Calu3 (cell line): ENCODE measurements at regions not wholly inside any gene's neighbourhood (a gene's known extent, or its start where the extent isn't known, plus 50 kb on each side); places are given as distances from the start of the nearest gene placed in this dataset.
"Not testable (repeated sequence)": the region's sequence is repeated elsewhere in the genome, so short reads cannot be mapped to it uniquely, and the experiment has no call there.

Source experiments
- BruUV-seq: library from RNA; stranded (reverse); fragments of 400-500 nt; replicated peaks from 2 replicates; lab custom pipeline; 2021; lab: Mats Ljungman, UMichigan
- CTCF ChIA-PET: fragments of 300-600 bp; sonication (Branson Sonifier 250); formaldehyde crosslinking; loops from one replicate; lab custom pipeline; 2022; ENCODE audit warnings: antibody characterized with exemption; lab: Charles Lee
- DNase-seq: peaks from one replicate; pipeline ENCODE4 v3.0.0; 2022
- H3K27ac Mint-ChIP-seq: one replicate; pipeline ENCODE4 v1.8.0; 2022; ENCODE audit warnings: mixed read lengths; ENCODE audit not compliant: unreplicated experiment
- H3K27me3 Mint-ChIP-seq: one replicate; pipeline ENCODE4 v1.8.0; 2022; ENCODE audit warnings: mixed read lengths; ENCODE audit not compliant: unreplicated experiment
- H3K36me3 Mint-ChIP-seq: one replicate; pipeline ENCODE4 v1.8.0; 2022; ENCODE audit warnings: mild to moderate bottlenecking, moderate library complexity, mixed read lengths; ENCODE audit not compliant: insufficient read depth, unreplicated experiment
- H3K4me1 Mint-ChIP-seq: one replicate; pipeline ENCODE4 v1.8.0; 2022; ENCODE audit warnings: mild to moderate bottlenecking, low read depth, mixed read lengths; ENCODE audit not compliant: unreplicated experiment
- H3K4me3 Mint-ChIP-seq: one replicate; pipeline ENCODE4 v1.8.0; 2022; ENCODE audit warnings: mild to moderate bottlenecking, low read depth, moderate library complexity, mixed read lengths; ENCODE audit not compliant: unreplicated experiment
- H3K9me3 Mint-ChIP-seq: one replicate; pipeline ENCODE4 v1.8.0; 2022; ENCODE audit warnings: low read depth, mixed read lengths; ENCODE audit not compliant: unreplicated experiment
- CTCF ChIP-seq: fragments of 200-600 bp; IDR thresholded peaks from one replicate; pipeline ENCODE4 v1.8.0; 2022; ENCODE audit warnings: antibody characterized with exemption; ENCODE audit not compliant: unreplicated experiment
- intact Hi-C: fragments of 100-400 bp; cut with micrococcal nuclease; formaldehyde crosslinking; loops from one replicate; pipeline ENCODE4 v1.10.0; 2022; ENCODE audit not compliant: unreplicated experiment

DNA sequence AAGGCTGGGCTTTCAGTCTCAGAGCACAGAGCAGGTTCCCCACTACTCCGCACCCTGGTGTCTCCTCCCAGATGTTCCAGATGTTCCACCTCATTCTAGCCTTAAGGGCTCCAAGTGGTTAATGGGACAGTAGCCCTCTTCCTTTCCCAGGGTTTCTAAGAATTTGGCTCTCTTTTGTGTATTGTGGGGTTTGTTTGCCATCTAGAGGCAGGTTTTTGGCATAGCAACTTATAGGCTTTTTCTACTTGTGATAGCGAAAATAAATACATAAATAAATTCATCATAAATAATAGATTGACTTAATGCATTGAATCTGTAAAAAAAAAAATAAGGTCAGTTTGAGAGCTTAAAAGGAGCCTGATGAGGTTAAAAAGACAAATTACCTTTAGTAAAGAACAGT, 86.1 kb upstream of the XKR3 start:
- peak; percentile 19 for TF ChIP-seq CTCF
- BruUV-seq, intact Hi-C loops, H3K9me3 Mint-ChIP-seq, DNase-seq, H3K4me1 Mint-ChIP-seq, H3K4me3 Mint-ChIP-seq, H3K36me3 Mint-ChIP-seq, CTCF ChIA-PET, H3K27ac Mint-ChIP-seq: not testable (repeated sequence)
- peaks cover 21% of the 10 kb centered on the region for H3K27me3 Mint-ChIP-seq

GRCh38 chr22:16902051-16902450, 76.8 kb upstream of the XKR3 start:
- BruUV-seq, H3K36me3 Mint-ChIP-seq, DNase-seq, H3K4me3 Mint-ChIP-seq, CTCF ChIA-PET, H3K27me3 Mint-ChIP-seq, H3K27ac Mint-ChIP-seq, H3K9me3 Mint-ChIP-seq, H3K4me1 Mint-ChIP-seq, intact Hi-C loops: not testable (repeated sequence)

GRCh38 chr22:16901579-16901978, 76.4 kb upstream of the XKR3 start:
- intact Hi-C loops, H3K27ac Mint-ChIP-seq, DNase-seq: not testable (repeated sequence)

DNA sequence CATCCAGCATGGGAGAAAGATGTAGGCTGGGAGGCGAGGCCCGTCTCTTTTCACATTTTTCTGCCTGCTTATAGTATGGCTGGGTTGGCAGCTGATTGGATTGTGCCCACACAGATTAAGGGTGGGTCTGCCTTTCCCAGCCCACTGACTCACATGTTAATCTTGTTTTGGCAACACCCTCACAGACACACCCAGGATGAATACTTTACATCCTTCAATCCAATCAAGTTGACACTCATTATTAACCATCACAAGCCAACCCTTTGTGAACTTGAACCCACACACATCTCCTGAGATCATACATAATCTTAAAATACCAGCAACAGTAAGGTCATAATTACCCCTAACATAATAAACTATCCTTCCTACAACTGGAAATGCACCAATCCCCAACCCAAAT, 74.1 kb upstream of the XKR3 start:
- H3K4me1 Mint-ChIP-seq, H3K36me3 Mint-ChIP-seq, intact Hi-C loops, H3K27ac Mint-ChIP-seq, BruUV-seq, H3K27me3 Mint-ChIP-seq, DNase-seq, H3K9me3 Mint-ChIP-seq, CTCF ChIA-PET, H3K4me3 Mint-ChIP-seq: not testable (repeated sequence)

More at GRCh38 chr22:16901579-16901978, 76.4 kb upstream of the XKR3 start:
- H3K9me3 Mint-ChIP-seq, H3K4me3 Mint-ChIP-seq, H3K27me3 Mint-ChIP-seq, H3K36me3 Mint-ChIP-seq, BruUV-seq, CTCF ChIA-PET, H3K4me1 Mint-ChIP-seq: not testable (repeated sequence)

- H3K4me1 Mint-ChIP-seq, H3K4me3 Mint-ChIP-seq, CTCF ChIA-PET, DNase-seq, H3K36me3 Mint-ChIP-seq, intact Hi-C loops, BruUV-seq, H3K27me3 Mint-ChIP-seq, H3K9me3 Mint-ChIP-seq, H3K27ac Mint-ChIP-seq: not testable (repeated sequence)
These were observed 72.2 kb upstream of the XKR3 start for GRCh38 chr22:16897365-16897764.

- BruUV-seq, intact Hi-C loops, CTCF ChIA-PET, H3K4me3 Mint-ChIP-seq, H3K36me3 Mint-ChIP-seq, H3K9me3 Mint-ChIP-seq, H3K27ac Mint-ChIP-seq, H3K4me1 Mint-ChIP-seq, DNase-seq, H3K27me3 Mint-ChIP-seq: not testable (repeated sequence)
These were observed 66.7 kb upstream of the XKR3 start for GRCh38 chr22:16891892-16892291.

DNA sequence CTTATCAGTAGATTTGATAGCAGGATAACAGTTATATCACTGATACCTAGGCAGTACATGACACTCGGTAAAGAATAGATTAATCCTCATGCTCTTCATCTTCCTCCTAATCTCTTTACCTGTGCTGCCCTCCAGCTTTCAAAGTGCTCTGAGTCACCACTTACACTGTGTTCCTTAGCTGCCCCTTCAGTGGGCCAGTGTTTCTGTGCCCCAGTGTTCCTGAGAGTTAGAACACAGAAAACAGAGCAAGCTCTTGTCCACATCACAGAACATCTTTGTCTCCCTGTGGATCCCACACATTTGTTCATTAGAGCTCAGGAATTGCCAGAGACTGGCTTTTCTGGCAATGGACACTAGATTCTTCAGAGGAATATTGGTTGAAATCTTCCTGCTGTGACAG, 51.1 kb upstream of the XKR3 start:
- H3K27ac Mint-ChIP-seq, BruUV-seq, H3K4me3 Mint-ChIP-seq, intact Hi-C loops, CTCF ChIA-PET, H3K27me3 Mint-ChIP-seq, H3K4me1 Mint-ChIP-seq, DNase-seq, H3K36me3 Mint-ChIP-seq: not testable (repeated sequence)
- H3K9me3 Mint-ChIP-seq = peaks cover 12% of the 10 kb centered on the region
